ENCODE measurements at regions not wholly inside any gene's neighbourhood (a gene's known extent, or its start where the extent isn't known, plus 50 kb on each side); places are given as distances from the start of the nearest gene placed in this dataset.

DNA sequence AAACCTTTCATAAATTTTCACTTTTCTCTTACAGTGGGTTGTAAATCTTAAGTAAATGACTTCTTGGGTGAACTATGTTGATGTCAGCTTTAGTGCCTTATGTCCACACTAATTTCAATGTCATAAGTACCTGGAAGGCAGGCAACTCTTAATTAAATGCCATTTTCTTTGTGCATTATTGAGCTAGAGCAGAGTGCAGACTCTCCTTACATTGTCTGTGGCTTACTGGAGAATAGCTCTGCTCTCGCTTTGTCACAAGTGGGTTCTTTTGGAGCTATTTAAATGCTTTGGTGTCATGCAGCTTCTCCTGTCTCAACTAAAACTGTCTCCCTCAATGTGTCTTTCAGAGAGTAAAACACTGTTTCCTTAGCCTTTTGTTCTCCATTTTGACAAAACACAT lies 411.6 kb downstream of the STIM2 start:
- DNase-seq = no peak

DNA sequence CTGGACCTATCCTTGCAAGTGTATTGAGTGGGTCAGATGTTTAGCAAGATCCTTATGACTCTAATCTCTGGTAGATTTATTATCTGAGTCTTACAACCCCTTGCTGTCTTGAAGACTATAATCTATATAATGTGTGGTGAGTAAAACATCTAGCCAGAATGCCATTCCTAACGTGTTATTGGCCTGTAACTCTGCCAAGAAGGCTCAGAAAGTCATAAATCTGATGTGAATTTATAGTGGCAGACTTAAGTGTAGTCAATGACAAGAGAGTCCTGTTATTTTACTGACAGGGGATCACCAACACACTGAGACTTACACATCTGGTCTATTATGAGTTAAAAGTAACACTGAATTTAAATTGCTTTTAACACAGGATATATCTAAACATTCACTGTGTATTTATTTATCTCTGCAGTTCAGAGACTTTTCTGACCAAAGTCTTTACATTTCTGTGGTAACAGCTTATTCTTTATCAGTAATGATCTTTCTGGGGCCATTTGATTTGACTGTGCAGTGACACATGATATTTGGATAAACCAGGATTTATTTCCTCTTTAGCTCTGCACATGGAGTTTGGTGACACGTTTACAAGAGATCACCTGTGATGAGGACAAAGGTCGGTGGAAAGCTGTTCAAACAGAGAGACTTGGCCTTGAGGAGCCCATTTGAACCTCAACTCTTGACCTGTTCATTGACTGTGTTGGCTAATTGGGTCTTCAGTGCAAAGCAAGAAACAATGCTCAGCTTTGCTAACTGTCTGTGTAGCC lies 415.8 kb downstream of the STIM2 start:
- DNase-seq = no peak

DNA sequence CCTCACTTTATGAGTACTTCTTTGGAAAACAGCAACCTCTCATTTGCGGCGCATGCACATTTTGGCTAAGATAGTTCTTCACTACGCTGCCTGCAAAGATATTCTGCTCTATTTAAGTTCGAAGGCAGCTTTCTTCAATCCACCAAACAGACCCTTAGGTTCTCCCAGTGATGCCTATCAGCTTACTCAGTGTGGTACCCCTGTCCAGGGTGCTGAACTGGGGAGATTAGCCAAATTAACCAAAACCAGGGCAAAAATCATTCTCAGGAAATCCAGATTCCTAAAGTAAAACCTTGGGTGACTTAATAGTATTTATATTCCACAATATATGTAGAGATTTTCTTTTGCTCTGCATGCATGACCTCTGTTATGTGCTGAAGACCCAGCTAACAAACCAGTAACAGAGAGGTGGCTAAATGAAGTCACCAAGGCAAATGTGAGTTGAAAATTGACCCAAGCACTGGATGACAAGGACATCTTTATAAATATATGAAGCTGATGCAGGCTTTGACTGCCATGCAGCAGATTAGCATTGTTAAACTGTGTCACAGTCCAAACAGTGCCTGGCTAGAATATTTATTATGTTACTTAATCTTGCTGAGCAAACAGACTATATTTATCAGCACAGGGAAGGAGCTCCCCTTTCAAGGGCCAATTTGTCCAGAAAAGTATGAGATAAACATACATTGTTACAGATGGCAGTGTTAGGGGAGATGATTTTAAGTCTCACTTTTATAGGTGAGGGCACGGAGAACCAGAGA lies 418.2 kb downstream of the STIM2 start:
- no peak for DNase-seq

DNA sequence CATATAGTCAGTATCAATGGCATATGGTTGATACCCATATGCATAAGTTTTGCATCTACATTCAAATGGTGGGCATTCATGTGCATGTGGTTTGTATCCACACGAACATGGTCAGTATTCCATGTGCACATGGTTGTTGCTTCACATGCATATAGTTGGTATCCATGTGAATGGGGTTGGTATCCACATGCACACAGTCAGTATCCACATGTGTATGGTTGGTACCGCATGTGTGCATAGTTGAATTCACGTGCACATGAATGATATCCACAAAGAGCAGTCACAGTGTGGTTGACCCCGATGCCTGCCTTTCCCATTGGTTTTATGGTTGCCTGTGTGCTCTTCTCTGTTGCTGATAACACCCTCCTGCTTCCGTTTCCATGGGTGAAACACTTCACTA lies 427.9 kb downstream of the STIM2 start:
- no peak for DNase-seq

DNA sequence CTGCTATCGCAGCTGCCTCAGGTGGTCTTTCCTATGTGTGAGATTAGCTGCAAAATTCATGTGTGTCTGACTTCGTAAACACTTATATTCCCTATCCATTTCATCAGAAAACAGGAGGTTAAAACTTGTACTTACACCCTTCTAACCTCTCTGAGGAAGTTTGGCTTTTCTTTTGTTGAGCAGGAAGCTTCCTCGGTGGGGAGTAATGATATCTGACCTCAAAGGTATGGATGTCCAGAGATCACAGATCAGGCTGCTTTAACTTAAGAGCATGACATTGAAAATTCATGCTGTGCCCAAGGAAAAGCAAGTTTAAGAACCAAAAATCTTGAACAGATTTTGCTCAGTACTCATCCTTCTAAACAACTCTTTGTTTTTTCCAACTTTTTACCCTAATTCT lies 429.1 kb downstream of the STIM2 start:
- DNase-seq = no peak

- DNase-seq = no peak
These were observed 433.2 kb downstream of the STIM2 start for GRCh38 chr4:27293831-27294230.

DNA sequence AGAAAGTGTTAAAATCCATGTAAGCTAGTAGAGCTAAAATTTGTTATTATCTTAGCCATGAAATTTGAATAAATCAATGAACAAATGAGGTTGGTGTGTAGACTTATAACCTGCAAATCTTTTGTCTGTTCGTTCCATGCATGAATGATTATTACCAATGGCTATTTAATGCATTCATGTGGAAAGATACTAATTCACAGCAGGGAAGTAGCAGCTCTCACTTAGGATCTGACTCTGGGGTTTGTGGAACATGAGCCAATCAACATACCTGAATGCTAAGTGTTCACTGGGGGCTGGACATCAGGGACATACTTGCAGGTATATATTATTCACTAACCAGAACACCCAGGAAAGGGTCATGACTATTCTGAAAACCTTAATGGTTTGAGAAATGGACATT lies 444.1 kb downstream of the STIM2 start:
- DNase-seq = no peak

GRCh38 chr4:27305246-27305645 lies 444.6 kb downstream of the STIM2 start:
- DNase-seq = no peak

DNA sequence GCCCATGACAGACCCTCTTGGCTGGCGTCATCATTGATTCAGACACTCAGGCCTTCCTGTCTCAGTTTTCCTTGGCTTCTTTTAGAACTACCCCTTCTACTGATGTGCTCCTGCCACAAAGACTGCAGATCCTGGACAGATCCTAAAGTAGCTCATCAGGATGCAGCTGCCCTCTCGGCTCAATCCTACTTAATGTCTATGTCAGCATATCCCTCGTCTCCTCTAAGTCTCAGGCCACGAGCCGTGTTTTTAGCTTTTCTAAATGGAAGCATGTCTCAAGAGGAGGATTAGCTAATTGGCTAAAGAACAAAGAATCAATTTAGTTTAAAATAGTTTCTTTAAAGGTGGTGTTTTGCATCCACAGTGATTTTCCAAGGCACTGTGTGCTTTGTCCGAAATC lies 447.7 kb downstream of the STIM2 start:
- no peak for DNase-seq

DNA sequence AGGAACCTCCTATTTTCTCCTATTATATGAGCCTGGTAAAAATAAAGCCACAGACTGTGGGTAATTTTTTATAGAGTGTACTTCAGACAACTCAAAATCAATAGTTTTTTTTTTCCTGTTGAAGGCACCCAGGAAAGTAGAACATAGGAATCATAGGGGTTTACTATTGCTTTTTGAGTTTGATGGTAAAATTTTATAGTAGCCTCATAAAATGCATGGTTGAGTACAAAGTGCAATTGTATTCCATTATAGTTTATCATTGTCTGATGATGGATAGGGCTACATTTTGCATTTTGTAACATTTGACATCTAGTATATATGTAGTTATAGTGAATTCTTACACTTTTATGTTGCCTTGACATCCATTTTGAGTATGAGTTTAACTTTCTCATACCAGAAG lies 455.0 kb downstream of the STIM2 start:
- DNase-seq = no peak

- no peak for DNase-seq
These were observed 455.5 kb downstream of the STIM2 start for GRCh38 chr4:27316176-27316575.

DNA sequence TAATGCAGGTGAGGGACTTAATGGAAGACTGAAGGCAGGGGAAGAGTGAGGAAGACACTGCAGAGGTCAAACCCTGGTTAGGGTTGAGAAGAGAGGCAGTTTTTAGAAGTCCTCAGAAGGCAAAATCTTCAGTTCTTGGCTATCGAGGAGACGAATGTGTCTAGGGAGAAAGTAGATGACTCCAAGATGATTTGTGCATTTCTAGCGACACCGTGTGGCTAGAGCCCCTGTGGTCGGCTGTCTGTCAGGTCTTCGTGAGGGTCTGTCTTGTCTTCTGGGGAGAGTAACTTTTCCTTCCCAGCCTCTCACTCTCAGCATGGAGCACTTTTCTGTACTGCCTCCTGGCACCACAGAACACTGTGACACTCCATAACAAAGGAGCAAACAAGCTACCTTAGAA lies 458.1 kb downstream of the STIM2 start:
- DNase-seq = no peak

GRCh38 chr4:27326991-27327390 lies 466.4 kb downstream of the STIM2 start:
- DNase-seq = no peak

DNA sequence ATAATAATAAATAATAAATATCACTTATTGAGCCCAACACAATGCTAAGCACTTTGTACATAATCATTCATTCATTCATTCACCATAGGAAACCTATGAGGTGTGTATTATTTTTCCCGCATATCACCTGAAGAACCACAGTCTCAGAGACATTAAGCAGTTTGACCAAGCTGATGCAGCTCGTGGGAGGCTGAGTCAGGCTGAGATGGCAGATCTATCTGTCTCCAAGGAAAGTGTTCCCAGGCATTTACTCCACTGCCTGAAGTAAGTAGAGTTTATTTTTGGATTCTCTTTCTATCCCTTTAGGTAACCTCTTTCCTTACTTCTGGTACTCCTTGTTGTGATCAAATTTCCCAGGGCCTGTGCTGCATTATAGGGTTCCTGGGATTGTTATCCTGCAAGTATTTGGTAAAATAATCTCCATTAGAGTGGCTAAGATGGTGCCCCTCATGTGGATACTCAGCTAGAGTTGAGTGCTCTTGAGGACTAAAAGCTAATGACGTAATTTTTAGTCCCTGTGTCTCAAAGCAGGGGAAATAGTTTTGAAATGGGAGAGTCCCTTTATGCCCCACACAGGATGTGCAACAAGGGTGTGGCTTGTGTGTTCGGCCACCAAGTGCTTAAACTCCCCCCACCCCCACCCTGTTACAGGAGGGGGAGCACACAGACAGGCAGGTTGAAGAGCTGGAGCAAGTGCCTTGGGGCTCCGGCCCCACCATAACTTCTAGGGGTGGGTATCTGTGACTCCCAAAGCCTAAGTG lies 467.0 kb downstream of the STIM2 start:
- DNase-seq = no peak

DNA sequence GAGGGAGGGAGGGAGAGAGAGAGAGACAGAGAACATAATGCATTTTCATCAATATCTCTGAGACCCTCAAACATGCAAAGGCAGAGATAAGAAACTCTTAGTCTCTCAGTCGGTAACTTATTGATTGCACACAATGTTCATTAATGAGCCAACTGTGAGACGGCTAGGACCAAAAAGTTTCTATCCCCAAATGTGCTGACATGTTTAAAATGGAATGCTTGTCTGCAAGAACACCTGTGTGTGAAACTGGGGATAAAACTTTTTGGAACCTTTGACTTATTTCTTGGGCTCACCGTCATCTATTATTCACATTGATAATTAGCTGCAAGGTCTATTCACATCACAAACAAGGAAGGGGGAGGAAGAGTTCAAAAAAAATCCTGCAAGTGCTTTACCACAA lies 477.9 kb downstream of the STIM2 start:
- no peak for DNase-seq

- DNase-seq = no peak
These were observed 482.8 kb downstream of the STIM2 start for GRCh38 chr4:27343411-27343810.

DNA sequence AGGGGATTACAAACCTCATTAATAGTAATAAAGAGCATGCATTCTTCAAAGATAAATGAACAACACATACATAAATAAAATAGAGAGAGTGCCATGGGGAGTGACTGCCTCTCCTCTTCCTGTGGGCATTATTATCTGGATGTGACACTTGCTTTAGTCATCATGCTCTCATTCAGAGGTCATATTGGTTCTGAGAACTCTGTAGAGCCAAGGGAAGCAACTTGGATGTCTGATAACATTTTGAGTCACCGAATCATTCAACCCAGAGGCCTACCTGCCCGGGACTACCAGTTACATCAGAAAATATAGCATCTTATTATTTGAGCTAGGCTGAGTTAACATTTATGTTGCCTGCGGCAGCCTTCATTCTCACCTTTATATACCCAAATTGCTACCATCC lies 489.5 kb downstream of the STIM2 start:
- DNase-seq = no peak

- no peak for DNase-seq
These were observed 496.6 kb downstream of the STIM2 start for GRCh38 chr4:27357283-27357682.

DNA sequence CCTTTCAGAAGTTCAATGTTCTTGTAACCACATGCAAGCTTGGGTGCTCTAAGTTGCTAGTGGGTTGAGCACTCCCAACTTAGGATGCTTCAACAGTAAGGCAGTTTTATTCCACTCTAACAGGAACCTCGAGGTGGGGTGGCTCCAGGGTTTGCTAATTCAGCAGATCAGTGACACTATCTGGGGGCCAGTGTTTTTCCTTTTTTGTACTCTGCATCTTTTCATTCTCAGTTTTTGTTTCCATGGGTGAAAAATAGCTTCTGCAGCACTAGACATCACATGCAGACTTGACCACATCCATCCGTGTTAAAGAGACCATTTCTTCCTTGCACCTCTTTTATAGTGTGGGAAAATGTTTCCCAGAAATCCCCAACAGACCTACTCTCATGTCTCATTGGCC lies 497.6 kb downstream of the STIM2 start:
- DNase-seq = no peak

GRCh38 chr4:27360131-27360530 lies 499.5 kb downstream of the STIM2 start:
- no peak for DNase-seq

DNA sequence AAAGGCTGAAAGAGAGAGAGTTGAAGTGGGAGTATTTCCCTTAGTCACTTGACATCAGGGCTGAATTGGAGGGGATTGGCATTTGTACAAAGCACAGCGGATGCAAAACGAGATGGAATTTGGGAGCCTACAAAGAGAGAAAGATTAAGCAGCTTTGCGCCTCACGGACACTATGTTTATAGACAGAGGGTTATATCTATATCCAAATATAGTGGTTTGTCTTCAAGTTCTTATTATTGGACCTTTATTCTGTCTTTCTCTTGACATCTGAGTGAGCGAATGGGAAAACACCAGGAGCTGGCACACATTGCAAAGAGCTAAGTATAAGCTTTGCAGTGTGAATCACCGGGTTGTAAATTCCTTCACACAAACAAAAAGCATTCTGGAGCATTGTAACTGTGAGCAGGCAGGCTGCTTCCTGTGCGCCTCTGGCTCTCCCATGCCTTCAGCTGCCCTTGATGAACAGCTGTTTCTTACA lies 500.2 kb downstream of the STIM2 start:
- DNase-seq = no peak

GRCh38 chr4:27364509-27364908 lies 503.9 kb downstream of the STIM2 start:
- no peak for DNase-seq

DNA sequence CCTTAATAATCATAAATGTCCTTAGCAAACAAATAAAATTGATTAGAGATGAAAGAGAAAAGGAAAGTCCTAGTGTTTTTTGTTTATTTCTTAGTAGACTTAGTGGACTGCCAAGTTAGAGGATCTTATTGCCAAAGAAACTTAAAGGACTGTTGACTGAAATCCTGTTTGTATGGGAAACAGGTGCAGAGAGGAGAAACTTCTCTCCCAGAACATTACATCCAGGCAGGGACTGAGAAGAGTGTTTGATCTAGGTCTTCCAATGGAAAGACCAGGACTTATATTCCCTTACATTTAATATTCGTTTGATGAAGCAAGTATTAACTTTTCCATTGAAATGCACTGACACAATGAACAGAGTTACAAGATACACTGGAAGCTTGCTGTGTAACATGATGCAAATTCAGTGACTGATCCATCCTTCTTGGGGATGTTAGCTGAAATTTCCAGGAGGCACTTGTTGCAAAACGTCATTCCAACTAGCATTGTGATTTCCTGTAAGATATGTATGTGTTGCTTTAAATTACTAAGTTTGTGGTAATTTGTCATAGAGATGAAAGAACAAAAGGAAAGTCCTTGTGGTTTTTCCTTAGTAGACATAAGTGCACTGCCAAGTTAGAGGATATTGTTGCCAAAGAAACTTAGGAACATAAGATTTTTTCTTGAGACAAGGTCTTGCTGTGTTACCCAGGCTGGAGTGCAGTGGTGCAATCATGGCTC lies 505.6 kb downstream of the STIM2 start:
- DNase-seq = no peak

Measured in NCI-H2227 treated with DMSO at 0.1 percent for 48 hours (cell line).